GM19351 (cell line): ENCODE measurements at regions not wholly inside any gene's neighbourhood (a gene's known extent, or its start where the extent isn't known, plus 50 kb on each side); places are given as distances from the start of the nearest gene placed in this dataset.
"Not testable (repeated sequence)": the region's sequence is repeated elsewhere in the genome, so short reads cannot be mapped to it uniquely, and the experiment has no call there.

Source experiments
- ATAC-seq: cut with Tn5 transposase; IDR thresholded peaks from one replicate; pipeline ENCODE4 v1.9.1; 2021; ENCODE audit warnings: mild to moderate bottlenecking, moderate library complexity; ENCODE audit not compliant: unreplicated experiment

DNA sequence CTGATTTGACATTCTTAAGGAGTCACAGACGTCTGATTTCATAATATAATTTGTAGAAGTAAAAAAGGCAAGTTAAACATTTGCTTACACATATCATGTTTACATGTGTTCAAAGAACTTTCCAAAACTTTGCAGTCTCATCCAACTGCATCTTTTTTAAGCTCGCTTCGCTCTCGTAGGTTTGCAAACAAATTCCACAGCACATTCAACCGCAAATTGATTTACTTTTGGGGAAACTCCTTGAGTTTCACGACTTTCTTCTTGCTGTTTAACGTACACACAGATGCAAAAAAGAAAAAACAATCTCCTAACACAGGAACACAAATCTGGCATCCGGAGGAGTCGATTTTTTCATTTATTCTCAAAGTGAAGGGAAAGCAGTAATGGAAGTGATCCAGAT lies 1149.5 kb downstream of the VRK1 start:
- no peak for ATAC-seq

DNA sequence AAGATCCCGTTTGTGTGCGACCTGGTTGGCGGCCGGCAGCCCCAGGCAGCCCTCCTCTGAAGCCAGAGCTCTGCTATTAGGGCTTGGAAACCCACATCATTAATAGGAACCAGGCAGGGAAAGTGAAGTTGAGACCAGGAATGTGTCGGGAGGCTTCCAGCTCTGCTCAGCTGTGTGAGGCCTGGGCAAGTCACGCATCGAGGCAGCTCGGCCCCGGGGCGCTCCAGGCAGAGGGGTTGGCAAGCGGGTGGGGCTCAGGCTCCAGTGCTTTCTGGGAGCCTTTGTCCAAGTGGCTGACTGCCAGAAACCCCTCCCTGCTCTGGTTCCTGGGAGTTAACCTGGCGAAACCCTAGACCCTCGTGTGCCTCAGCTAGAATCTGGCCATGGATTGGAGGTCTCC lies 1151.7 kb downstream of the VRK1 start:
- ATAC-seq, result no peak

DNA sequence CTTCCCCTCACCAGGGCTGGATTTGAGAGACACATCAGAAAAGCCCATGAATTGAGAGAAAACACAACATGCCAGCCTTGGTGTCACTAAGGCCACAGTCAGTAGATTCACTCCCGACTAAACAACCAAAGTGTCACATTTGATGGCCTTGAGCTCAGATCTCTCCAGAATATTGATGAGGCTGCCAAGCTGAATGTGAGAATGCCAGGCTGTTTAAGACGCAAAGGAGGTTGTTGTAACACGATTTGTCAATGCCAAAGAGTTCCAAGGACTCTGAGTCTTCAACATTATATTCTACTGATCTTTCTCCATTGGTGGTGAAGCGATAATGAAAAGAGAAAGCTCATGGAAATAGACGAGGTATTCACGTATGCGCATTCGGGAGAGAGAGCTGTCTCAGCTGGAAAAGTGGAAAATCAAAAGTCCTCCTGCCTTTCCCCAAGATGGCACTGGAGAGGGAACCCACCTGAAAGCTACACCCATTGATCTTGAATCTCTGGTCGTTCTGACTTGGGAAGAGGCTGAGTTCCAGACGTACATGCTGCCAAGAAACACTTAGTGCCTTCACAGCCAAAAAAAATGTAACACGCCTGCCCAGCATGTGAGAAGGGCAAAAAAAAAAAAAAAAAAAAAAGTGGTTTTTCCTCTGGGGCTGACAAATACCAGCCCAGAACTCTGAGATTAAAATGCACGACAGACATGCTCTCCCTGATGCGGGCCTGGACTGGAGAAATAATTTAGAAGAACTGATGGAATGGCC lies 1159.6 kb downstream of the VRK1 start:
- no peak for ATAC-seq

DNA sequence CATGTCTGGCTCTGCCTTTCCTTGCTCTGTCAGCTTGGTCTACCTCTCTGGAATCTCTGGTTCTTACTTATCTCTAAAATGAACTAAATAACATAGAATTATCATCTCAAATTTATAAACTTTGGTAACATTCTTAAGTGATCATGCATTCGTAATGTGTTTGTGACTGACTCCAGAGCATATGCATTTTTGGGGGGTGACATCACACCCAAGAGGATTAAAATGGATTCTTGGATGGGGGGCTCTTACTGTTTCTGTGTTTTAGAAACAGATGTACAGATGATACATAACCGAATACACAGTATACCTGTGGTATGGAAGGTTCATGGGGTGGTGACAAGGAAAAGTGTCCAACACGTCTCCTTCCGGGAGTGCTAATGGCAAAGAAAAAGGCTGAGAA lies 1162.1 kb downstream of the VRK1 start:
- no peak for ATAC-seq

DNA sequence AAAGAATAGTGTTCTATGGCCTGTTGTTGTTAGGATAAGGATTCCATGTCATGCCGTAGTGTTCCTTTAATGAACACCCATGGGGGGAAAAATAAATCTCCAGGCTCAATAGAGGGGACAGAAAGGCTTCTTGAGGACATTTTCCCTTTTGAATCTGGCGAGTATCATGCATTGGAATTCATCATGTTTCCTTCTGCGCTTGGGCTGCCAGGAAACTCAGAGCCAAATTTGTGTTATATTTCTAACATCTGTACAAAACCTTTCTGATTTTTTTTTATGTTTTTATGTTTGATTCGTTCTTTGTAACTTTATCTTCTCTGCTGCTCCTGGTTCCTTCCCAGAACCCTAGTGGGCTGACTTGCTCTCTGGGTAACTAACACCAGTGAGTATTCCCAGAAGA lies 1163.3 kb downstream of the VRK1 start:
- ATAC-seq, result no peak

DNA sequence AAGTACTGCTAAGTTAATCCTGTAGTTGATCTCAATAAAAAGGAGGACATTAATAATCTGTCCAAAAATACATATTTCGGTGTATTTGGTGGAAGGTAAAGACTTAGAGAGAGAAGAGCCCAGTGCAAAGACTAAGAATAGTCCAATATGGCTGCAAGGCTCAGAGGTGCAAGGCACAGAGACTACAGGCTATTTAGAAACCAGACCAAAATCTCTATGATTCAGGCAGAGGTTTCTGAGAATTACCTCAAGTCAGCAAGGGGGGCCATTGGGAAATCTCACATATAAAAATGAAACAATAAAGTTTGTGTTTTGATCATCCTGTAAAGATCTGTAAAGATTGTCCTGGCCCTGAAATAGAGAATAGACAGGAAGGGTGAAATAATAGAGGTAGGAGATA lies 1173.0 kb downstream of the VRK1 start:
- no peak for ATAC-seq

DNA sequence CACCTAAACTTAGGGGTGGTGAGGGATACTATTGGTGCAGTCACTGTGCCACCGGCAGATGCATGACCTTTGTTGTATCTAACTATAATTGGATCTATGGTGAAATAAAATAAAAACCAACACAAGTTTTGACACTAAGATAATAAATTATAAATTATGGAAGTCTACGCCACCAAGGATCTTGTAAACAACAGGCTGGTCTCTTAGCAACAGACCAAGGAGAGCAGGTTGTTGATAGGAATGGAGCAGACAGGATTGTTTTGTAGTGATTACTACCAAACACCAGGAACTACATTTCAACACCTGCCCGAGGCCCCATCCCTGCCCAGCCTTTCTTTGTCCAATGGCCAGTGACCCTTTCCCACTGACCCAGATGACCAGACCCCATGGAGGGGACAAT lies 1178.0 kb downstream of the VRK1 start:
- no peak for ATAC-seq

DNA sequence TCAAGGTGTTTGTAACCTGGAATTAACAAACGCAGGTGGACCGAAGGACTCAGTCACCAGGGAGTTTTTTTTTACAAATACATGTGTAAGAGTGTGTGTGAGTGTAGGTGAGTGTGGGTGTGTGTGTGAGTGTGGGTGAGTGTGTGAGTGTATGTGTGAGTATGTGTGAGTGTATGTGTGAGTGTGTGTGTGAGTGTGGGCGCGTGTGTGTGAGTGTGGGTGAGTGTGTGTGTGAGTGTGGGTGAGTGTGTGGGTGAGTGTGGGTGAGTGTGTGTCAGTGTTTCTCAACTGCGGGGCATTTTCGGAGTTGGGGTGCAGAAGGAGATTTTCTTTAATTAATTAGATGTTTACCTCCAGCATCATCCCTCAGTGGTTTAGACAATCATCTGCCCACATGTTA lies 1178.8 kb downstream of the VRK1 start:
- ATAC-seq, result no peak

DNA sequence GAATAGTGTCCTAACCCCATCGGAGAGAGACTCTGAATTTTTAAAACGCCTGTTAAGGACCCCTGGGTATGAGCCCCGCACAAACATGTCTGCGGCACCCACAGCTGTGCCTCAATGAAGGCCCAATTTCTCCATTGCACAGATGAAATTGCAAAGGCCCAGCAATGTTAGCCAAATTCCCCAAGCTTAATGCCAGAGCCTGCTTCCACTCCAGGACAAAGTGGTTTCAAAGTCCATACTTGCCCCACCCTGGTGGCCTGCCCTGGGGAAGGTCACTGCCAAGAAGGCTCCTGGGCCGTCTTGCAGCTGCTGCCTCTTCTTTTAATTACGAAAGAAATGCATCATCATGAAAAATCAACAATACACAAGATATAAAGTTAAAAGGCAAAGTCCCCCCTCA lies 1179.7 kb downstream of the VRK1 start:
- no peak for ATAC-seq

DNA sequence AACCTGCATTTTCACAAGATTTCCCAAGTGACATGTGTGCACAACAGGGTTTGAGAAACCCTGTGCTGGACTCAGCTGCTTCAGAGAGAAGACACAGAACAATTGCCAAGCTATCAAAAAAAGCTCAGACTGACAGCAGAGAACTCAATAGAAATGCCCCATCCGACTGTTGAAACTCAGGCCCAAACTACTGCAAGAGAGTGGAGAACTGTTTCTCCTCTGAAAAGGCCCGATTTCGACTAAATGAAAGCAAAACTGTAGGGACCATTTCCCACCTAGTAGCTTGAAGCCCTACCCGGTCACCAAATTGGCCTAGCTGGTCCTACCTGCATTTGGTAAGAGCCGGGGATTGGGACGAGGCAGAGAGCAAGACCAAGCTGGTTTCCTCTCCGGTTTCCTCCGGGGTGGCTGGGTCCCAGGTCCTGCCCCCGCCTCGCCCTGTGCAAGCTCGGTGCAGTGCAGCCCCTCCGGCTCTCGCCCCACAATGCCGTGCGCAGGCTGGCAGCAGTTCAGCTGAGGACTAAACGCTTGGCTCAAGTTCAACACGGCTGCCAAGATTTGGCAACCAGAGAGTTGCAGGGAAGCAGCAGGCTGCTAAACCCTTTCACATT lies 1180.6 kb downstream of the VRK1 start:
- ATAC-seq, result no peak

DNA sequence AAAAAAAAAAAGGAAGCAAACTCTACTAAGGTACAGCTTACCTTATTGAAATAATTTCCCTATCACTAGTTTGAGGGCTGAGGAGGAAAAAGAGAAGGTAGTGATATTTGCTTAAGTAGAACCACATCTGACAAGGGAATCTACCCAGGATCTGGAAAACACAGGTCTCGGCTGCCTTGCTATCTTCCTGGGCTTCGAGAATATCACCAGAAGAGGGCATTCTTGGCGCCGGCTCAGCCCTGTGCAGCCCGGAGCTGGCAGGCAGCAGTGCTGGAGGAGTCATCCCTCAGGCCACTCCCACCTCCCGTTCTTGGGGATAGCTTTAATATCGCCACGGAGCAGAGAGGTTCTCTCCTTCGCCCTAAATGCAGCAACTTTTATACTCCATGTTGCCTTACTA lies 1181.2 kb downstream of the VRK1 start:
- no peak for ATAC-seq

DNA sequence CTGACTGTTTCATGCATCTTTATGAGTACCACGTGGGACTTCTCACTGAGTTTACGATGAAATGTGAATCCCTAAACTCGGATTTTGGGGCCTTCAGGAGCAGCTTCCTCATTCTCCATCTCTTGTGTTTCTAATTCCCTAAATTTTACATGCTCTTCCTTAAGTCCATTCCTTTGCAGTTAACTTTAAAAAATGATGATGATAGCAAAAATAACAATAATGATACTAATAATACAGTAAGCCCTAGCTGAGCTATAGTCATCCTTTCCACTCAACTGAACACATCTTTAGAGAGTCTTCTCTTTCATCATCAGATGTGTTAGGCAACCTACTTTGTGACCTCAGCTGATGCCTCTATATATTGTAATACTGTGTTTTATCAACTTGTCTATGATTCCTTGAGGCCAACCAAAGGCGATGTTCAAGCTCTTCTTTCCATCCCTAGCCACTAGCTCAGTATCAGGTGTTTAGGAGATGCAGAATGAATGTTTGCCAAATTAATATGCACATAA lies 1196.4 kb downstream of the VRK1 start:
- ATAC-seq, result no peak

DNA sequence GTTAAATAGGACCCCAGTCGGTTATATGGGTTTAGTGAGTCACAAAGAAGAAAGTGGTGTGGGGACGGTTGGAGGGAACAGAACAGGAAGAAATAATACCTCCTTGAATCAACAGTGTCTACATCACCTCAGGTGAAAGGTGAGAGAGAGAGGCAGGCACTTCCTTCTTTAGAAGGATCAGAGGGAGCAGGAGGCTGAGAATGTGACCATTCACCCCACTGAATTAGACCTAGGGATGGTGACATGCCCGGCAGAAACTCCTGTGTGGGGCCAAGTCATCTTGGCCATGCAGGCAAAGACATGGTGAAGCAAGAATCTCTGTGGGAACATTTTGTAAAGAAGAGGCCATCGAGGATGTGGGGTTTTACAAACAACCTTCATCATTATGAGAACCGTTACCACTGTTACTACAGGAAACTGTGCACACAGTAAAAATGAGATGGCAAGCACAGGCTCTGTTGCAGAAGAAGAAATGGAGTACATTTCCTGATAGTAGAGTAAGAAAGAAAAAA lies 1196.9 kb downstream of the VRK1 start:
- no peak for ATAC-seq

DNA sequence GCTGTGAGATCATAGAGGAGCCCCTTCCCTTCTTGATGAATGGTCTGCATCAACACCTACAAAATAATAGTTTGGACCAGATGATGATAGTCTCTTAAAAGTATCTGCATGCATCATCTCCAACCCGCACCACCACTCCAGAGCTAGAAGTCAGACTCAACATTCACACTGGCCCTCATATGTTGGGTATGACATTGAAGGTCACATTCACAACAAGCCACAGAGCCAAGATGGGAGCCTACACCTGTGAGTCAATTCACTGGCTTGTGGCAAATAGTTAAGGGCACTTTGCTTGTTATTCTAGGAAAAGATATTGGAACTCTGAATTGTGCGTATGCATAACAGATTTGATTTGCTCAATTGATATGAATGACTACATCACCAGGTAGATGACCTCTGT lies 1197.9 kb downstream of the VRK1 start:
- ATAC-seq, result no peak

DNA sequence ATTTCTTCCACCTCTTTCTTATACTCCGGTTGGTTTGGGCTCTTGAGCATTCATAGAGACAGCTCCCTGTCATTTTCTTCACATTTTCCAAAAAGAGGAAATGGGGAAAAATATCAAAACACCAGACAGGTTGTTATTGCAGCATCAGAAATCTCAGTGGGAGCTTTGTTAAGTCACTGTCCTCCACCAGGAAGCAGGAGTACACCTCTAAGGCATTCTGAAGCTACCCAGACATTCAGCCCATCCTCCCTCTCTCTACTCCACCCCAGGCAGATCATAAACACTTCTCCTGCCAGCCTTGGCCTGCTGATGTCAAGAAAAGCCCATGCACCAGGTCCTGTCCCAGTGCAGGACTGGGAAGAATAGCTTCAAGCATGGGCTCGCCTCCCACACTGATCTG lies 1198.3 kb downstream of the VRK1 start:
- ATAC-seq, result no peak

DNA sequence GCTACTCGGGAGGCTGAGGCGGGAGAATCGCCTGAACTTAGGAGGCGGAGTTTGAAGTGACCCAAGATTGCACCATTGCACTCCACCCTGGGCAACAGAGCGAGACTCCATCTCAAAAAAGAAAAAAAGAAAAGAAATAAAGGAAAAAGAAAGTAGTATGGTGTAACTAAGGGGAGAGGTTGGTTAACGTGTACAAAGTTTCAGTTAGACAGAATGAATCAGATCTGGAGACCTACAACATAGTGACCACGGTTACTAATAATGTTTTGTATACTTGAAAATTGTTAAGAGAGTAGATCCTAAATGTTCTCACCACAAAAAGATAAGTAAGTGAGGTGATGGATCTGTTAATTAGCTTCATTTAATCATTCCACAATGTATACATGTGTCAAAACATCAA lies 1208.8 kb downstream of the VRK1 start:
- ATAC-seq, result no peak

DNA sequence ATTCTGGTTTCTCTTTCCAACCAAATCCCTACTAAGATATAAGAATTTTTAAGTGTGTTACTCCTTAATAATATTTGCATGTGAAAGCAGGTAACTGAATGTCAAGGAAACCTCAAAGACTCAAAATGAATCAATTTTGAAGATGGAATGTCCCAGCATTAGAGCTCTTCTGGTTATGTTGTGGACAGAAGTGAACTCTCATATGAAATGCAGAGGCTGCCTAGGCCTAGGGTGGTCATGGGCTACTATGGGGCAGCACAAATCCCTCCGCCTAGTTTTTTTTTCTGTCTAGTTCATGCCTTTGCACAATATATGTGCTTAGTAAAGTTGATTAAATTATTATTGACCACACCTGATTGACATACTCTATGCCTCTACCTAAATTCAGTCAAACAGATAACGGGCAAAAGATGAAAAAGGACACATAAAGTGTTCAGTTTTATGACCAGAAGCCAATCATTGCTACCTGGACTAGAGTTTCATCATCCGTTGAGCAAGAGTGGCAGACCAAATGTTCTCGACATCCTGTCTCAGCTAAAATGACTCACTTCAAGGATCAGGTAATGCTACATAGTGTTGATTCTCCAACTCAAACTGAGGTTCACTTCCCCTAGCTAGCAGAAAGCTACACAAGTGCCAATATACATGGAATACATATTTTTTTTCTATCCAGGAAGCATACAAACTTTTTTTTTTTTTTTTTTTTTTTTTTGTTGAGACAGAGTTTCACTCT lies 1211.4 kb downstream of the VRK1 start:
- ATAC-seq, result no peak

DNA sequence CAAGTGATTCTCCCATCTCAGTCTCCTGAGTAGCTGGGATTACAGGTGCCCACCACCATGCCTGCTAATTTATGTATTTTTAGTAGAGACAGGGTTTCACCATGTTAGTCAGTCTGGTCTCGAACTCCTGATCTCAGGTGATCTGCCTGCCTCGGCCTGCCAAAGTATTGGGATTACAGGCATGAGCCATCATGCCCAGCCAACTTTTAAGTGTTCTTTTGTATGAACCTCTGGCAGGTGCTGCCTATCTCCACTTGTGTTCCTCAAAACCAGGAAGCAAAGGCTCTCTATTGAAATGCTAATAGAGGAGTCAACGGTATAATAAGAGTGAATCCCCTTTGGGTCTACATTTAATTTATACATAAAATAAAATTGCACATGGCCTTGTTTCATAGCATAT lies 1212.0 kb downstream of the VRK1 start:
- not testable (repeated sequence) for ATAC-seq

DNA sequence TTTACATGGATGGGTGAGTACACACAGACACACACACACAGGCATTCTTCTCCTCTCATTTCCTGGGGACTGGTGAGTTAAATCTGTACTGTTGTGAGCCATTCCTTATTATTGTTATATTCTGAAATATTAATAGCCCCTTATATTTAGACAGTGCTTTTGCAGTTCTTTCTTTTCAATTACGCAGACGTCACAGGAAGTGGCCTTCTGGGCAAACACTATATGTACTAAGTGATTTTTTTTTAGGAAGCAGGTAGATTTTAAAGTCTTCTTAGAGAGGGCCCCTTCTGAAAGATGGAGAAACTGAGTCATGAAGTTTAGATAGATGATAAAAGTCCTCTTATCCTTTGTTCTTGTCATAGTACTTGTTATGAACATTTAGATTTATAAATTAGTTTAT lies 1213.6 kb downstream of the VRK1 start:
- ATAC-seq, result no peak

DNA sequence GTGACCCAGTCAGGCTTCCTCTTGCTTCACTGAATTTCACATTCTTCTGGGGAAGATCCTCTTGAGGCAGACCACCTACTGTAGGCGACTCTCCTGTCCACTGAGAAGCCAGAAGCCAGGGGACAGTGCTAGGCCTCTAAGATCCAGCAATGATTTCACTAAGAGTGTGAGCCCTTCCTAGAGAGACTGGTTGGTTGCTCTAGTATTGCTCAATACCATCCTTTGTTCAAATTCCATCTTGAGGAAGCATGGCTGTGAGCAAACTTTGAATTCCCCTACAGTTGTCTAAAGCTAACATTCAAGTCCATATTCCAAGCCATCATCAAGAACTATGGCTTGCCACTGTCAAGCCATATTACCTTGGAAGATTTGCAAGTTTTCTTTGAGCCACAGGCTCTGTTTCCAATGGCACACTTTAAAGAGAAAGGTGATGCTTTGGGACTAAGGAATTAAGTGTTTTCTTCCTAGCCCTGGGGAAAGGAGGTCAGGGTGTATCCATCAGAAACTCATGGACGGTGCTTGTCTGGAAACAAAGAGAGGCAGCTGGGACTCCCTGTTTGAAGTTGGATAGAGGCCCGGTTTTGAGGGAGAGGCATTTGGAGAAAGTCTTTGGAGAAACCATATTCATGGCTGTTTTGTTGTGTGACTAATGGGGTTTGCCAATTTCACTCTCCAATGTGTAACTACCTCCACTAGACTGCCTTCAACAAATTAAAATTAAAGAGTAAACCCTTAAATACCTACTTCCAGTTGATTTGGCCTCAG lies 1217.9 kb downstream of the VRK1 start:
- ATAC-seq, result no peak

DNA sequence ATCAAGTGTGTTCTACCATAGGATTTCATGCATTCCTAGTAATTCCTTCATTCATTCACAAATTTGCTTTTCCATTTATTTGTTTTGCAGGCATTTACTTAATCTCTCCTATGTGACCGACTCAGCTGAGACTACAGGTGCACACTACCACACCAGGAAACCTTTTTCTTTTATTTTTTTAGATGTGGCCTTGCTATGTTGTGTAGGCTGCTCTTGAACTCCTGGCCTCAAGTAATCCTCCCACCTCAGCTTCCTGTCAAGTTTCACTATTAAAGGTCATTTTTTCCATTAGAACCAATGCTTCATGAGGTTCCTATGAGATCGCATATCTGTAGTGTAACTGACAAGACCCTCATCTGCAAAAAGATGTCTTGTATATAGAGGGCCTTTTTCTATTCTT lies 1218.7 kb downstream of the VRK1 start:
- ATAC-seq, result no peak
